Ishikawa (cell line): ENCODE measurements at regions not wholly inside any gene's neighbourhood (a gene's known extent, or its start where the extent isn't known, plus 50 kb on each side); places are given as distances from the start of the nearest gene placed in this dataset.

Experiments used
- CEBPB ChIP-seq: IDR thresholded peaks from 2 replicates; pipeline ENCODE4 v1.6.1; 2012
- CREB1 ChIP-seq: IDR thresholded peaks from 2 replicates; pipeline ENCODE4 v1.6.1; 2012; ENCODE audit warnings: low read depth
- EGR1 ChIP-seq: IDR thresholded peaks from 2 replicates; pipeline ENCODE4 v1.6.1; 2012
- EP300 ChIP-seq: IDR thresholded peaks from 2 replicates; pipeline ENCODE4 v1.6.1; 2012; ENCODE audit warnings: borderline replicate concordance
- FOXM1 ChIP-seq: IDR thresholded peaks from 2 replicates; pipeline ENCODE4 v1.6.1; 2012; ENCODE audit warnings: low read depth, borderline replicate concordance
- MAX ChIP-seq: IDR thresholded peaks from 2 replicates; pipeline ENCODE4 v1.6.1; 2012
- NFIC ChIP-seq: IDR thresholded peaks from 2 replicates; pipeline ENCODE4 v1.6.1; 2012
- RAD21 ChIP-seq: IDR thresholded peaks from 2 replicates; pipeline ENCODE4 v1.6.1; 2012; ENCODE audit warnings: low read depth
- REST ChIP-seq: IDR thresholded peaks from 2 replicates; pipeline ENCODE4 v1.6.1; 2012; ENCODE audit warnings: low read depth, mild to moderate bottlenecking
- TAF1 ChIP-seq: IDR thresholded peaks from 2 replicates; pipeline ENCODE4 v1.6.1; 2012; ENCODE audit warnings: low read depth, mild to moderate bottlenecking
- TCF12 ChIP-seq: IDR thresholded peaks from 2 replicates; pipeline ENCODE4 v1.6.1; 2012; ENCODE audit warnings: low read depth
- TEAD4 ChIP-seq: IDR thresholded peaks from 2 replicates; pipeline ENCODE4 v1.6.1; 2012
- USF1 ChIP-seq: IDR thresholded peaks from 2 replicates; pipeline ENCODE4 v1.6.1; 2012
- YY1 ChIP-seq: IDR thresholded peaks from 2 replicates; pipeline ENCODE4 v1.6.1; 2012; ENCODE audit warnings: low read depth
- ZBTB7A ChIP-seq: IDR thresholded peaks from 2 replicates; pipeline ENCODE4 v1.6.1; 2012; ENCODE audit warnings: low read depth

- no peak for TF ChIP-seq TEAD4
- TF ChIP-seq TCF12: no peak
- TF ChIP-seq NFIC: no peak
- TF ChIP-seq CREB1: no peak
- no peak for TF ChIP-seq MAX
- no peak for TF ChIP-seq USF1
- no peak for TF ChIP-seq ZBTB7A
- no peak for TF ChIP-seq FOXM1
- TF ChIP-seq TAF1: no peak
- no peak for TF ChIP-seq REST
- TF ChIP-seq EGR1: no peak
- TF ChIP-seq CEBPB: no peak
Observed at GRCh38 chr4:63492515-63492914, 916.7 kb downstream of the TECRL start.

- no peak for TF ChIP-seq EP300
- no peak for TF ChIP-seq RAD21
- no peak for TF ChIP-seq TCF12
- TF ChIP-seq EGR1: no peak
- TF ChIP-seq YY1: no peak
- no peak for TF ChIP-seq FOXM1
- no peak for TF ChIP-seq TAF1
- no peak for TF ChIP-seq REST
- TF ChIP-seq MAX: no peak
- TF ChIP-seq TEAD4: no peak
Observed at GRCh38 chr4:63464393-63464792, 944.9 kb downstream of the TECRL start.

GRCh38 chr4:63460075-63460474 lies 949.2 kb downstream of the TECRL start:
- TF ChIP-seq REST (no peak), ZBTB7A (no peak), USF1 (no peak), EP300 (no peak), TAF1 (no peak), RAD21 (no peak), TCF12 (no peak), FOXM1 (no peak), NFIC (no peak), CREB1 (no peak), EGR1 (no peak)

- no peak for TF ChIP-seq CREB1
Observed at GRCh38 chr4:63459329-63459728, 949.9 kb downstream of the TECRL start.

- TF ChIP-seq CREB1: no peak
- TF ChIP-seq FOXM1: no peak
- TF ChIP-seq USF1: no peak
- TF ChIP-seq EP300: no peak
- no peak for TF ChIP-seq EGR1
- TF ChIP-seq TEAD4: no peak
- TF ChIP-seq ZBTB7A: no peak
- no peak for TF ChIP-seq CEBPB
- TF ChIP-seq TAF1: no peak
- no peak for TF ChIP-seq REST
- TF ChIP-seq YY1: no peak
- no peak for TF ChIP-seq TCF12
- TF ChIP-seq MAX: no peak
- no peak for TF ChIP-seq NFIC
- no peak for TF ChIP-seq RAD21
Observed at GRCh38 chr4:63458010-63458409, 951.2 kb downstream of the TECRL start.
